ENCODE measurements at regions not wholly inside any gene's neighbourhood (a gene's known extent, or its start where the extent isn't known, plus 50 kb on each side); places are given as distances from the start of the nearest gene placed in this dataset.

GRCh38 chr10:80971461-80971860 is 433.8 kb downstream of the SH2D4B start:
- WGBS, 2 experiments (ENCODE audit: extremely low coverage in 2 of 2, insufficient read length in 1 of 2) = no CpG with 5 or more reads among the region's 1 CpG
- H3K14ac ChIP-seq (replicated peaks; ENCODE audit: low read depth, low read length) = no peak overlapping the region
- H3K27ac ChIP-seq (ENCODE audit: insufficient read depth, low read length) = no peak overlapping the region
- no peak overlapping the region for H4K8ac ChIP-seq (ENCODE audit: low read depth in 2 of 2, low read length in 2 of 2)
- no peak overlapping the region for H3K9ac ChIP-seq (ENCODE audit: low read depth, low read length)
- H2BK120ac ChIP-seq (ENCODE audit: low read depth, low read length) = no peak overlapping the region
- no peaks in the 10 kb centered on the region for H3K36me3 ChIP-seq (ENCODE audit: control insufficient read depth, insufficient read depth, low read length)
- H2AK9ac ChIP-seq (replicated peaks; ENCODE audit: low read depth, low read length, poor library complexity) = no peak overlapping the region
- H3K23ac ChIP-seq (ENCODE audit: low read depth, low read length) = no peak overlapping the region
- no peak overlapping the region for H3K4ac ChIP-seq (ENCODE audit: low read depth, low read length)
- no peak overlapping the region for H3K4me3 ChIP-seq (ENCODE audit: insufficient read depth, low read depth, low read length)
- H2AFZ ChIP-seq (replicated peaks; ENCODE audit: low read length, poor library complexity) = no peak overlapping the region
- ATAC-seq (ENCODE audit: low read depth) (no peak), DNase-seq (no peak)
- H4K91ac ChIP-seq (ENCODE audit: insufficient read depth, low read depth, low read length) = no peak overlapping the region
- no TSS peak for BruUV-seq (replicated peaks)
- no peak overlapping the region for H2BK15ac ChIP-seq (ENCODE audit: low read depth, low read length)
- H2BK5ac ChIP-seq (ENCODE audit: low read depth, low read length, poor library complexity, severe bottlenecking) = no peak overlapping the region
- H4K5ac ChIP-seq (ENCODE audit: low read depth, low read length) = no peak overlapping the region
- H2BK20ac ChIP-seq (ENCODE audit: low read depth, low read length) = no peak overlapping the region
- no peaks in the 10 kb centered on the region for H3K4me1 ChIP-seq (ENCODE audit: control insufficient read depth, insufficient read depth, low read length)
- dilution Hi-C loops (cut with HindIII; ENCODE audit: low sequenced_read_pairs, unreplicated experiment) (no loop called here), in situ Hi-C loops (cut with MboI; ENCODE audit: low sequenced_read_pairs) (no loop called here), intact Hi-C loops (cut with micrococcal nuclease) (no loop called here)
- TF ChIP-seq USF2 (IDR thresholded peaks at IDR 0.05; ENCODE audit: low read depth, low read length) (no peak), SMC3 (IDR thresholded peaks at IDR 0.05; ENCODE audit: low read depth, low read length) (no peak), RAD21 (IDR thresholded peaks at IDR 0.05; ENCODE audit: low read length) (no peak), MAZ (IDR thresholded peaks at IDR 0.05; ENCODE audit: borderline replicate concordance, low read depth, low read length) (no peak), BHLHE40 (IDR thresholded peaks at IDR 0.05; ENCODE audit: low read depth, low read length) (no peak), CEBPB (IDR thresholded peaks at IDR 0.05; ENCODE audit: low read depth, low read length) (no peak), FOS (IDR thresholded peaks at IDR 0.05; ENCODE audit: low read depth, low read length) (no peak), RCOR1 (IDR thresholded peaks at IDR 0.05; ENCODE audit: insufficient replicate concordance, low read length) (no peak), CHD1 (IDR thresholded peaks at IDR 0.05; ENCODE audit: low read depth, low read length) (no peak)
- H3K4me2 ChIP-seq (ENCODE audit: low read depth, low read length) = no peak overlapping the region
- no peak overlapping the region for H3K56ac ChIP-seq (ENCODE audit: extremely low read depth, insufficient read depth, low read length)
- no peaks in the 10 kb centered on the region for H3K9me1 ChIP-seq (ENCODE audit: insufficient read depth, low read length)
- no peaks in the 10 kb centered on the region for H3K79me1 ChIP-seq (ENCODE audit: low read depth in 1 of 2, low read length in 2 of 2)
- no peak overlapping the region for H2AK5ac ChIP-seq (ENCODE audit: low read depth, low read length)
- H3K18ac ChIP-seq (ENCODE audit: low read depth, low read length) = no peak overlapping the region
- H4K20me1 ChIP-seq (ENCODE audit: insufficient read depth, low read length) = no peaks in the 10 kb centered on the region
- H3K9me3 ChIP-seq (ENCODE audit: control insufficient read depth, insufficient read depth, low read length) = peaks cover 3% of the 10 kb centered on the region; the same call in 1 of the 2 replicates
- ChIA-PET CTCF (no interaction called here), POLR2A (ENCODE audit: unreplicated experiment) (no interaction called here)
- no peaks in the 10 kb centered on the region for H3K27me3 ChIP-seq (ENCODE audit: control insufficient read depth, insufficient read depth, low read length)

Data from IMR-90 (cell line).